Panc1 (cell line): ENCODE measurements at regions not wholly inside any gene's neighbourhood (a gene's known extent, or its start where the extent isn't known, plus 50 kb on each side); places are given as distances from the start of the nearest gene placed in this dataset.

Source experiments
- ATAC-seq: fragments of 200-7000 bp; cut with Tn5 transposase; 2 replicates; pipeline ENCODE4 v1.9.1; 2020; ENCODE audit warnings: mild to moderate bottlenecking, moderate library complexity
- BruUV-seq: library from RNA; stranded (reverse); fragments of 400-500 nt; replicated peaks from 2 replicates; lab custom pipeline; 2021; lab: Mats Ljungman, UMichigan
- CTCF ChIA-PET: fragments of 300-600 bp; sonication (Branson Sonifier 250); formaldehyde crosslinking; loops from one replicate; lab custom pipeline; 2022; ENCODE audit warnings: antibody characterized with exemption; lab: Charles Lee
- POLR2A ChIA-PET: fragments of 300-600 bp; sonication (Branson Sonifier 250); formaldehyde crosslinking; loops from one replicate; lab custom pipeline; 2022; ENCODE audit warnings: antibody characterized with exemption; lab: Charles Lee
- DNase-seq: peaks from one replicate; pipeline ENCODE4 v3.0.0-alpha.2; 2010; ENCODE audit warnings: low read depth, low spot score
- H3K27ac ChIP-seq: 2 replicates; pipeline ENCODE4 v1.5.1; 2011; ENCODE audit warnings: mild to moderate bottlenecking, low read length, inconsistent platforms
- H3K27me3 ChIP-seq: fragments of 200-500 bp; sonication (Bioruptor generic); 2 replicates; pipeline ENCODE4 v1.6.0; 2014; ENCODE audit warnings: low read length, inconsistent platforms; ENCODE audit not compliant: control insufficient read depth, insufficient read depth
- H3K36me3 ChIP-seq: fragments of 200-500 bp; sonication (Bioruptor generic); 2 replicates; pipeline ENCODE4 v1.5.1; 2014; ENCODE audit warnings: inconsistent platforms, mild to moderate bottlenecking, low read length, moderate library complexity; ENCODE audit not compliant: control insufficient read depth, insufficient read depth
- H3K4me1 ChIP-seq: 2 replicates; pipeline ENCODE4 v1.5.1; 2011; ENCODE audit warnings: inconsistent platforms, mild to moderate bottlenecking, low read length, moderate library complexity; ENCODE audit not compliant: control insufficient read depth, insufficient read depth
- H3K4me3 ChIP-seq, 2 experiments: 2 replicates each; pipeline ENCODE4 v1.5.1; 2011 to 2012; ENCODE audit warnings: low read depth in 2 of 2, low read length in 2 of 2, mild to moderate bottlenecking in 2 of 2, inconsistent platforms in 1 of 2, moderate library complexity in 1 of 2
- H3K9me3 ChIP-seq: fragments of 200-500 bp; sonication (Bioruptor generic); 2 replicates; pipeline ENCODE4 v1.5.1; 2014; ENCODE audit warnings: low read depth, mild to moderate bottlenecking, inconsistent platforms, low read length, moderate library complexity; ENCODE audit not compliant: control insufficient read depth, insufficient read depth
- POLR2AphosphoS5 ChIP-seq: IDR thresholded peaks from 2 replicates; pipeline ENCODE4 v1.6.1; 2012; ENCODE audit warnings: mild to moderate bottlenecking, low read depth, low read length, moderate library complexity
- SIN3A ChIP-seq: IDR thresholded peaks from 2 replicates; pipeline ENCODE4 v1.6.1; 2012; ENCODE audit warnings: low read depth, mild to moderate bottlenecking, low read length, moderate library complexity, borderline replicate concordance; ENCODE audit not compliant: insufficient read depth
- TCF7L2 ChIP-seq: IDR thresholded peaks from 2 replicates; pipeline ENCODE4 v1.6.1; 2011; ENCODE audit warnings: mild to moderate bottlenecking, low read depth, low read length, inconsistent platforms
- in situ Hi-C: cut with HindIII; loops from 2 replicates; pipeline ENCODE4 v1.10.0; 2016; ENCODE audit warnings: low sequenced_read_pairs, low pct_unique_long_range_greater_than_20kb
- intact Hi-C: fragments of 100-400 bp; cut with micrococcal nuclease; formaldehyde crosslinking; loops from one replicate; pipeline ENCODE4 v1.10.0; 2022; ENCODE audit not compliant: unreplicated experiment
- TF ChIP-seq, protein P1 (sequence below), 2 experiments: IDR thresholded peaks; 2 replicates each; pipeline ENCODE4 v1.6.1; 2011 to 2012; ENCODE audit warnings: low read depth in 2 of 2, control low read depth in 1 of 2, low read length in 1 of 2, mild to moderate bottlenecking in 1 of 2, moderate library complexity in 1 of 2; ENCODE audit not compliant: insufficient read depth in 1 of 2
- TF ChIP-seq, protein P2 (sequence below): fragments of 450-650 bp; IDR thresholded peaks from 2 replicates; pipeline ENCODE4 v1.5.1; 2017; ENCODE audit warnings: mild to moderate bottlenecking

DNA sequence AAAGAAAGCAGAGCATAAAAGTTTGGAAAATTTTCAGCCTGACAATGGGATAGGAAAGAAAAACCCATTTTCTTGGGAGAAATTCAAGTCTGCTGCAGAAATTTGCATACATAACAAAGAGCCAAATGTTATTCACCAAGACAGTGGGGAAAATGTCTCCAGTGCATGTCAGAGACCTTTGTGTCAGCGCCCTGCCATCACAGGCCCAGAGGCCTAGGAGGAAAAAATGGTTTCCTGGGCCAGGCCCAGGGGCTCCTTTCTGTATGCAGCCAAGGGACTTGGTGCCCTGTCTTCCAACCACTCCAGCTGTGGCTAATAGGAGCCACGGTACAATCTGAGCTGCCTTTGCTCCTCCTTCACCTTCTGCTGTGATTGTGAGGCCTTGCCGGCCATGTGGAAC is 189.1 kb upstream of the PITRM1 start:
- no peak overlapping the region for H3K27ac ChIP-seq
- no peak overlapping the region for H3K4me3 ChIP-seq
- peaks cover 8% of the 10 kb centered on the region; the same call in 1 of the 2 replicates for H3K9me3 ChIP-seq
- ATAC-seq (no peak), DNase-seq (no peak)
- POLR2A ChIA-PET = no interaction called here
- H3K27me3 ChIP-seq = no peaks in the 10 kb centered on the region
- no TSS peak for BruUV-seq
- TF ChIP-seq, protein P1, sequence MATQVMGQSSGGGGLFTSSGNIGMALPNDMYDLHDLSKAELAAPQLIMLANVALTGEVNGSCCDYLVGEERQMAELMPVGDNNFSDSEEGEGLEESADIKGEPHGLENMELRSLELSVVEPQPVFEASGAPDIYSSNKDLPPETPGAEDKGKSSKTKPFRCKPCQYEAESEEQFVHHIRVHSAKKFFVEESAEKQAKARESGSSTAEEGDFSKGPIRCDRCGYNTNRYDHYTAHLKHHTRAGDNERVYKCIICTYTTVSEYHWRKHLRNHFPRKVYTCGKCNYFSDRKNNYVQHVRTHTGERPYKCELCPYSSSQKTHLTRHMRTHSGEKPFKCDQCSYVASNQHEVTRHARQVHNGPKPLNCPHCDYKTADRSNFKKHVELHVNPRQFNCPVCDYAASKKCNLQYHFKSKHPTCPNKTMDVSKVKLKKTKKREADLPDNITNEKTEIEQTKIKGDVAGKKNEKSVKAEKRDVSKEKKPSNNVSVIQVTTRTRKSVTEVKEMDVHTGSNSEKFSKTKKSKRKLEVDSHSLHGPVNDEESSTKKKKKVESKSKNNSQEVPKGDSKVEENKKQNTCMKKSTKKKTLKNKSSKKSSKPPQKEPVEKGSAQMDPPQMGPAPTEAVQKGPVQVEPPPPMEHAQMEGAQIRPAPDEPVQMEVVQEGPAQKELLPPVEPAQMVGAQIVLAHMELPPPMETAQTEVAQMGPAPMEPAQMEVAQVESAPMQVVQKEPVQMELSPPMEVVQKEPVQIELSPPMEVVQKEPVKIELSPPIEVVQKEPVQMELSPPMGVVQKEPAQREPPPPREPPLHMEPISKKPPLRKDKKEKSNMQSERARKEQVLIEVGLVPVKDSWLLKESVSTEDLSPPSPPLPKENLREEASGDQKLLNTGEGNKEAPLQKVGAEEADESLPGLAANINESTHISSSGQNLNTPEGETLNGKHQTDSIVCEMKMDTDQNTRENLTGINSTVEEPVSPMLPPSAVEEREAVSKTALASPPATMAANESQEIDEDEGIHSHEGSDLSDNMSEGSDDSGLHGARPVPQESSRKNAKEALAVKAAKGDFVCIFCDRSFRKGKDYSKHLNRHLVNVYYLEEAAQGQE (IDR thresholded peaks at IDR 0.05; ENCODE audit: insufficient read depth in 1 of 2, low read depth in 2 of 2, low read length in 1 of 2) = no peak
- TF ChIP-seq SIN3A = no peak
- TF ChIP-seq, protein P2, sequence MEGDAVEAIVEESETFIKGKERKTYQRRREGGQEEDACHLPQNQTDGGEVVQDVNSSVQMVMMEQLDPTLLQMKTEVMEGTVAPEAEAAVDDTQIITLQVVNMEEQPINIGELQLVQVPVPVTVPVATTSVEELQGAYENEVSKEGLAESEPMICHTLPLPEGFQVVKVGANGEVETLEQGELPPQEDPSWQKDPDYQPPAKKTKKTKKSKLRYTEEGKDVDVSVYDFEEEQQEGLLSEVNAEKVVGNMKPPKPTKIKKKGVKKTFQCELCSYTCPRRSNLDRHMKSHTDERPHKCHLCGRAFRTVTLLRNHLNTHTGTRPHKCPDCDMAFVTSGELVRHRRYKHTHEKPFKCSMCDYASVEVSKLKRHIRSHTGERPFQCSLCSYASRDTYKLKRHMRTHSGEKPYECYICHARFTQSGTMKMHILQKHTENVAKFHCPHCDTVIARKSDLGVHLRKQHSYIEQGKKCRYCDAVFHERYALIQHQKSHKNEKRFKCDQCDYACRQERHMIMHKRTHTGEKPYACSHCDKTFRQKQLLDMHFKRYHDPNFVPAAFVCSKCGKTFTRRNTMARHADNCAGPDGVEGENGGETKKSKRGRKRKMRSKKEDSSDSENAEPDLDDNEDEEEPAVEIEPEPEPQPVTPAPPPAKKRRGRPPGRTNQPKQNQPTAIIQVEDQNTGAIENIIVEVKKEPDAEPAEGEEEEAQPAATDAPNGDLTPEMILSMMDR = no peak
- no peak for TF ChIP-seq POLR2AphosphoS5
- TF ChIP-seq TCF7L2 = no peak
- intact Hi-C loops (no loop called here), in situ Hi-C loops (no loop called here)
- CTCF ChIA-PET = no interaction called here
- H3K36me3 ChIP-seq = no peaks in the 10 kb centered on the region
- peaks cover 7% of the 10 kb centered on the region for H3K4me1 ChIP-seq

DNA sequence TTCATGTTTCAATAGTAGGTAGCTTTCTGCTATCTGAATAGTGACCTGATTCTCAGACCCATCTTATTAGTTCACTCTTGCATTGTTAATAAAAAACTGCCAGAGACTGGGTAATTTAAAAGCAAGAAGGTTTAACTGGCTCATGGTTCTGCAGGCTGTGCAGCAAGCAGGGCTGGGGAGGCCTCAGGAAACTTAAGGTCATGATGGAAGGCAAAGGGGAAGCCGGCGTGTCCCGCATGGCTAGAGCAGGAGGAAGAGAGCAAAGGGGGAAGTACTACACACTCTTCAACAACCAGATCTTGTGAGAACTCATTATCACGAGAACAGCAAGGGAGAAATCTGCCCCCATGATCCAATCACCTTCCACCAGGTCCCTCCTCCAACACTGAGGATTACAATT is 185.2 kb upstream of the PITRM1 start:
- intact Hi-C loops = no loop called here
- BruUV-seq = no TSS peak
- POLR2A ChIA-PET = no interaction called here

More for the DNA sequence above, 185.2 kb upstream of the PITRM1 start:
- no peak for TF ChIP-seq POLR2AphosphoS5
- TF ChIP-seq, protein P2 = no peak
- DNase-seq (no peak), ATAC-seq (no peak)
- no peaks in the 10 kb centered on the region for H3K36me3 ChIP-seq
- H3K9me3 ChIP-seq = peaks cover 8% of the 10 kb centered on the region; the same call in 1 of the 2 replicates
- CTCF ChIA-PET = no interaction called here
- H3K27ac ChIP-seq = no peak overlapping the region
- H3K4me1 ChIP-seq = no peaks in the 10 kb centered on the region
- in situ Hi-C loops = no loop called here
- H3K4me3 ChIP-seq = no peak overlapping the region
- no peaks in the 10 kb centered on the region for H3K27me3 ChIP-seq
